HG03521 (cell line): ENCODE measurements at regions not wholly inside any gene's neighbourhood (a gene's known extent, or its start where the extent isn't known, plus 50 kb on each side); places are given as distances from the start of the nearest gene placed in this dataset.
A peak's percentile ranks its signal among the peaks of the same experiment; 100 is the strongest.

Experiments used
- ATAC-seq: cut with Tn5 transposase; IDR thresholded peaks from one replicate; pipeline ENCODE4 v1.9.1; 2021; ENCODE audit warnings: mild to moderate bottlenecking, moderate library complexity; ENCODE audit not compliant: unreplicated experiment

DNA sequence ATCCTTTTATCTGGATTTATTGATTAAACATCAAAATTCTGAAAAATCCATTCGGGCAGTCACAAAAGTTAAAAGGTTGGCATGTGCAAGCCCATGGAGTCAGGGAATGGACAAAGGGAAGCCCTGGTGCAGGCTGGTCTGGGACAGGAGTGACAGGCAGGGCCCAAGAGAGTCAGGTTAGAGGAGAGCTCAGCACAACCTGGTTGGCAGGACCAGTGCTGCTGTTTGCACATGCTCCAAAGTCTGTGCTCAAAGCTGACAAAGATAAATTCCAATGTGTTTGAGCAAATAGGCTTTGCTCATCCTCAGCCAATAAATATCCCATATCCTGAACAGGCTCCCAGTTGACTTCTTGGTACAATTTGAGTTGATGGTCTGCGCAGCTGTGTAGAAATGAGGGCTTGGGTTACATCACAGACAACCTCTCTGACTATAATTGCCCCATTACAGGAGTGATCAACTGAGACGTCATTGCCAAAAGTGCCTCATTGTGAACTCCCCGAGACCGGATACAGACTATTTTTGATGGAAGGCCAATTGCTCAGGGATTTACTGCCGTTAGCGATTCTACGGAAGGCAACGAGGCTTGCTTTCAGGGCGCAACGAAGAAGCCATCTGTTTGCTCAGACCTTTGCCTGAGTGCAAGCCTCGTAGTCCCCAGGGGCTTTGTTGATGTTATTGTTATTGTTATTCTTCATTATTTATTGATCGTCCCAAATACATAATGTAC lies 1008.1 kb upstream of the TENM3 start:
- ATAC-seq, result no peak

DNA sequence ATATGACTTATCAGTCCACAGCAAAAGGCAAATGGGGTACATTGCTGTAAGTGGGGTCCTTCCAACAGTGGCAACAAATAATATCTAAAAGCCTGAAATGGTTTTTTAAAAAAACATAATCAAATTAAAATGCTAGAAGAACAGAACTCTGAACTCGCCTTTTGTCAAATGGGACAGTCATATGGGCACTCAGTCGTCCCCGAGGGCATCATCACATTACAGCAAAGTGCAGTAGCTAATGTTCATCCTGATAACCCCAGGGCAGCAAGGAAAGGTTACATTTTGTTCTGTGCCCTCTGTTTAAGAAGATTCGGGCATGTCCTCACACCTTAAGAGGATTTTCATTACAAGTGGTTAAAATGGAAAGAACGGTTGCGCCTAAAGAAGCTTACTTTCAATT lies 997.9 kb upstream of the TENM3 start:
- no peak for ATAC-seq

DNA sequence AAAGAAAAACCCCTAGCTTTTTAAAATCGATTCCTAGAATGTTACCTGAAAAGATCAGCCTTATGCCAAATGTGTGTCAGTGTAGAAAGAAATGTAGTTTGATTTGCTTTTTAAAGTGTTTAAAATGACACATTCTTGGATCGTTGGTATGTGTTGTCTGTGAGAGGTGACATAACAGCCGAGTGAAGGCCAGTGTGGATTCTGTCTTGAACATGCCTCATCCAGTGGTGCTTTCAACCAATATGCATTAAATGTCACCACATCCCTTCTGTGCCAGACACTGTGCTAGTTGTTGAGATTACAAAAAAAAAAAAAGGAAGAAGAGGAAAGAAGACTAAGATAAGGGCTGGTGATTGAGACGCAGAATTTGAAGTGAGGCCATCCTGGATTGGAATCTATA lies 994.2 kb upstream of the TENM3 start:
- ATAC-seq, result no peak

DNA sequence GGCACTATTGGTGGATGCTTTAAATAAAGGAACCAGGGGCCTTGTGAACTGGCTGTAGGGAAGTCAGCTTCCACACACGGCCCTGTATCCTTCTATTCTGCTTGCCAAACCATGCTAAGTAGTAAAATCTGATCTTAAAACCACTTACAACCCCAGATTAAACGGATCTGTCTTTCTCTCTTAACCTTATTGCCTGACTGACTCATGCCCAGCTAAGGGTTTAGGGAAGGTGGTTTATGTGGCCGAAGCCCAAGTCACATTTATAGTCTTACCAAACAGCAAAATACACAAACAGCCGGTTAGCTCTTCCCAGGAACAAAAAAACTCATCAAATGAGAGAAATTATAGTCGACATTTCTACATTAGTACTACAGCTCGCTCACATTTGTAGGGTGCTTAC lies 988.4 kb upstream of the TENM3 start:
- ATAC-seq, result no peak

DNA sequence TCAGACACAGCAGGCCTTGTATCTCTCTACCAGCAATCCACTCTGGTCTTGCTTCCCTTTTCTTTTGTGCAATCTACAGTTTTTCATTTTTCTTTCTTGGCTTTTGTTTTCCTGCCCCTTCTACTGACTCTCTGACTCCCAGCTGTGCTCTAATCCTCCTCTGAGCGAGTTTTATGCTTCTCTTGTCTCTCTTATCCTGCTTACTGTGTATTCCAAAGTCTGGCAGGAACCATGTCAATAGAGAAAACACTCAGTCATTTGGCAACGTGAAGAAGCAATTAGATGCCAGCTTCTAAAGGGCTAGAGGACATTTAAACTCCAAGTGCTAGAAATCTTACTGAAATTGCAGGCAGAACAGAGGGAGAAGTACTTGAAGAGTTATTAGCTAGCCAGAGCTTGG lies 984.6 kb upstream of the TENM3 start:
- ATAC-seq, result no peak

DNA sequence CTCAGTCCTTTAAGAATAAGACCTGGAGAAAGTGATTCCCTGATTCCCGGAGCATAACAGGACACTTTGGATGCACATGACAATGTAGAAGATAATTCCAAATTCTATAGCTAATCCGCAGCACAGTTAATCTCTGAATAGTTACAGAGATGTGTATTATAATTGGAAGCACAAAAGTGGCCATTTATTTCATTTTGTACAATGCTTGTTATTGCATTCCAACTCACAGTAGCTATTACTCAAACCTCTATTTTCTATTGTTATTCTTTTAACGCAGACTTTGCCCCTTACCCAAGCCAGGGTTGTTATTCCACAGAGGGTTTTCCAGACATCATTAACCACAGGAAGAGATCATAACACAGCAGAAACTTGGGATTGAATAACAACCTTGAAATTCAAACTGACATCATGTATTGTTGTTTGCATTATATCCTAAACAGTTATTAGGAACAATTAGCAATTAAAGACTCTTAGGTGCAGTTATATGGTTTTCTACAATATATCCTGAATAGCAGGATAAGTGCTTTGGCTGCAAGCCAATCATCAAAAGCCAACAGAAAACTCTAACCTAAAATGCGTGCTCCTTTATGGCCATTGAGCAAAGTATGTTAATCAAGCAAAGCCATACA lies 984.0 kb upstream of the TENM3 start:
- no peak for ATAC-seq

DNA sequence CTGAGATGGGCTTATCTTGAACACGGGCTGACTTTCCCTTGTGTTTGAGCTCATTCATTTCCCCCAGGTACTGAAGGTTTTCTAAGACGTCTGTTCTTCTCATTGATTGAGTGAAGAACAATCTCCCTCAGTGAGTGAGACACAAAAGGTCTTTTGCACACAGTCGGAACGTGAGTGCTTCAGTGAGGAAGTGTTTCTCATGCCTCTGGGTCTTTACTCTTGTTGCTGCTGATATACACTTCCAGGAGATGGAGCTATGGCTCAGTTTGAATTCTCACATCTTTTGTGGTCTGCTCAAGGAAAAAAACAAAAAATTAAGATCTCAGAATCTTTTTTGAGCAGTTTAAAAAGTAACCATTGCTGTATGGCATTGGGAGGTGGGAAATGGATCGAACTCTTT lies 981.9 kb upstream of the TENM3 start:
- no peak for ATAC-seq

DNA sequence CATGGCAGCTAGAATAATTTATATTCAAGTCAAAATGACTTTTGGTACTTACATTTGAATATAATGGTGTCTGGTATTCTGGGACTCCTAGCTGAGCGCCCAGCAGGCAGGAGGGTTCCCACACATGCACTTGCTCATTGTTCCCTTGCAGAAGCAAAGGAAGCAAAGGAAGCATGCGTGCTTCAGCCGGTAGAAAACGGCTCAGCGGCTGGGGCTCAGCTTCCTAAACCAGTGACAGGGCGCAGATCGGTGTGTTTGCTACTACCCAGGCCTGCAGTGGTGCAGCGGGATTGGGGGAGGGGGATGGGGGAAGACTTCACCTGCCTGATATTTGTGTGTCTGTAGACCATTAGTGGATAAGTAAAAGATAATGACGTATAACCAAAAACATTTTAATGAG lies 978.3 kb upstream of the TENM3 start:
- no peak for ATAC-seq

DNA sequence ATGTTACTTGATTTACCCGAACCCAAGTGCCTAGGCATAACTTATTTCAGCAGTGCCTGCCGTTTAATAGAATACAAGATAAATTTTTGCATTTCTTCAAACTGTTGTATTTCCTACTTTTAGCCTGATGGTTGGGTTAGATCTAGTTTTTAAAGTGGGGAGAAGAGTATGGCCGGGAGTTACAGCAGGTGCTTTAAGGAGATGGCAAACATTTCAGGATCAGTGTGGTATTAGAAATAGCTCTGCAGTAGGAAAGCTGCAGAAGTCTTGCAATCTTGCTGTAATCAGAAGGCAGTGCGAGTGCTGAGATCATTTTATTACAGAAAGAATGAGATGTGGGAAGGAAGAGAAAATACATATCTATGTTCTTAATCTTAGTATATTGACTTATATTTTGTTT lies 977.8 kb upstream of the TENM3 start:
- ATAC-seq, result no peak

DNA sequence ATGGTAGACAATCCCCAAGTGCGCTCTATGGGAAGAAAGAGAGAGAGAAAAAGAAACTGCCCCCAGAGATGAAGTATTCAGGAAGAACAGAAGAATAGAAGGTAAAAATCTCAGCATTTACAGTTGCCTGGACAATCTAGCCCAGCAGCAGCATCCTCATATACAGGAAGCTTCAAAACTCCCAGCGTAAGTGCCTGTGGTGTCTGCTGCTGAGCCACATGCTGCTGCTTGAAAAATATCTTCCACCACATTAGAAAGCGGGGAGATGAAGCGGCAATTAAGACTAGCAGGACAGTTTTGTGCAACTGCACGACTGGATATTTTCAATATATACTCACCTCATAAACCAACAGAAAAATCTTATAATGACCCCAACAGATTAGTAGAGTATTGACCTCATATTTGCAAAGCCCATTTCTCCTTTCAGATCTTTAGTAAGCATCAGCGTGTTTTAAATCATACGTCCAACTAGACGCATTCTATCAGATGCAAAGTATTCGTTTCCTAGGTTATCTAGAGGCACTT lies 972.0 kb upstream of the TENM3 start:
- no peak for ATAC-seq

DNA sequence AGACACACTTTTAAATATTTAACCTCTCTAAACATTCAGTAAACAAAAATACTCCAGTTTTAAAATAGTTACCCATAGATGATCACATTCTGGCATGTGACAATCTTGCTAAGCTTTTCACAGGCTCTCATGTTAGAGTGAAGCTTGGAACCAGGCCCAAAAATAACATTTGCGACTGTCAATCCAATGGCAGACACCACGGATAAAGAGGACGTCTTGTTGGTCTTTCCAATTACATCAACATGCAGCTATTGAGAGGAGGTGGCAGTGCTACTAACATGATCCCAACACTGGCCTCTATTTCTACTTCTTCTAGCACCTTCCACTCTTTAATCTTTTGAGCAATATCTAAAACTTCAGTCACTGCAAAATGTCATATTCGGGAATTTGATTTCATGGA lies 970.8 kb upstream of the TENM3 start:
- ATAC-seq, result no peak

DNA sequence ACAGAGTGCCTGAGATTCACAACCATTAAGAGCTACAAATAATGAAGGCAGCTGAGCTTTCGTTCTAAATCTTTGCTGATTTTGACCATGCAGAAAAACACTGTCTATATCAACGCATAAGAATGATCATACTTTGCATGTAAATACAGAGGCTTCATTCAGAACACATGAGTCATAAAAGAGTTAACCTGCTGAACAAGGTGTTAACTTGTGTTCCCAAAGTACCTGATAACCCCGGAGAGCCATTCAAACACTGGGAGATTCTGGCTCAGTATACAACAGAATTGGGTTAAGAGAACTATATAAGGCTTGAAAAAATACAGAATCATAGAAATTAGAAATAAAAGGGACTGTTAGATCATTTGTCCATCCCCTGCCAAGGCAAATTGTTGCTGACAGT lies 964.3 kb upstream of the TENM3 start:
- no peak for ATAC-seq

DNA sequence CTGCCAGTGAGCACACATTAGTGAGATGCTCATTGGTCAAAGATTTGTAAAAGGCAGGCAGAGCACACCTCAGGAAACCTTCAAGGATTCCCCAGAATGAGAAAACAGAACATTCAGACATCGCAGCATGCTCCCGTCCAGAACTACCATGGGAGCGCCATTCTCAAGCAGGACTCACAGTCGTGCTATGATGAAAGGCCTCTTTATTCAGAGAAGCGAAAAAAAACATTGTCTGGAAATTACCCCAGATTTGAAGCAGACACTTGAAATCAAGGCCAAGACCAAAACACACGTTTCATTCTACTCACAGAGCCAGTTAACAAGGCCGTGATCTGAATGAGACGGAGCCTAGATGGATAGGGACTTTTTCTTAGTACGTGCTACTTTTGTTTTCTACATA lies 961.8 kb upstream of the TENM3 start:
- ATAC-seq, result no peak

DNA sequence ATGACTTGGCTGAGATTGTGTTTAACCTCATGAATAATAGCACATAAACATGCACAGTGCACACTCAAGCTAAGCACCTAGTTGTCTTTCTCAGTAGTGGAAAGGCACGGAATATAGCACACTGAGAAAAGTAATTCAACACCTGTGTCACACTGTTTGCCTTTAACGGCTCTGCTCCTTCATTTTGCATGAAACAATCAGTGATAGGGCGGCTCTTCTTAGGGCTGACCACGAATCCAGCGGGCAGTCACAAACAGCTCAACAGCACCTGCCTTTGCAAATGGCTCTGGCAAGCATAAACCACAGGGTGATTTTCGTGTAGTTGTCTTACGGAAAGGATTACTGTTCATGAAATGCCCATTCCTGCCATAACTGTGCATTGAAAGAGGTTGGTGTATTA lies 954.0 kb upstream of the TENM3 start:
- ATAC-seq, result no peak

DNA sequence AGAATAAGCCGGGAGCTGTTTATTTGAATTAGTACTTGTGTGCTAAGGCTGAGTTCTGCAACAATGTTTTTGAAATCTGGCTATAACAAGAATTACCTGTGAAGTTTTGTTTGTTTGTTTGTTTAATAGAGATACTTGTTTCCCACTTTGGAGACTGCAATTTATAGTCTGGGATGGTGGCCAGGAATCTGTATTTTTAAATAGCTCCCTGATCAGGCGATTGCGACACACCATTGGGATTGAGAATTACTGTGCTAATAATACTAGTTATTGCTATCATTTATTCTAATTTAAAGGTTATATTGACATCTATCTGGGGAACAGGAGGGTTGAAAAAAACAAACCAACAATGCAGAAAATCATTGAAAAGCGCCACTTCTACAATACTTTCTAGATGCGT lies 951.6 kb upstream of the TENM3 start:
- no peak for ATAC-seq

DNA sequence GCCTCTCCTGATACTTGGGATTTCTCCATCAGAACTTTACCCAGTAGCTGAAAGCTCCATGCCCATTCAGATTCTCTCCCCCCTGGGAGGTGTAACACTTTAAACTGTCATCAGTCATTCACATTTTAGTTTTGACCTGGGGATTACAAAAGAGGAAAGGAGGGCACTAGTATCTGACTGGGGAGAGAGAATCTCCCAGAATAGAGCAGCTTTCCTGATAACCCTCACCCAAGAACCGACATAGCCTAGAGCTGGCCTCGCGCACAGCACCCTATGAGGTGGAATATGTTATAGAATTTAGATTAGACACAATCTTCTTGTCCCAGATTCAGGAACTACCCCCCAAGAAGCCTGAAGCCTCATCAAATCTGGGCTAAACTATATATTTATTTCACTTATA lies 950.2 kb upstream of the TENM3 start:
- no peak for ATAC-seq

DNA sequence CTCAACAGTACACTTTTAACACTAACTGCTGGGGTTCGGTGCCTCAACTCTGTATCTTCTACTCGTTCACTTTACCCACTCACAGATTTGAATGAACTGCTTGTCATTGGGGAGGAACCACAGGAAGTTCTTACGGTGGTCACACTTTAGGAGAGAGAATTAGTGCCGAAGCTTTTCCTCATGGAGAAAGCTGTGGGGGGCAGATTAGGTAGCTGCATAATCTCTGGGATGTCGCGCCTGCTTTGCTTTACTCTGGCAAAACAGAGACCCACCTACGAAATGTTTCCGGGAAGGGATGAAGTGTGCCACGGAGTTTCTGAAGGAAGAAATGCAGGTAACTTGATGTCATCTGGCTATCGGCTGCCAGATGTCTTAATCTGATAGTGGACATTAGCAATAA lies 949.7 kb upstream of the TENM3 start:
- ATAC-seq, result no peak

DNA sequence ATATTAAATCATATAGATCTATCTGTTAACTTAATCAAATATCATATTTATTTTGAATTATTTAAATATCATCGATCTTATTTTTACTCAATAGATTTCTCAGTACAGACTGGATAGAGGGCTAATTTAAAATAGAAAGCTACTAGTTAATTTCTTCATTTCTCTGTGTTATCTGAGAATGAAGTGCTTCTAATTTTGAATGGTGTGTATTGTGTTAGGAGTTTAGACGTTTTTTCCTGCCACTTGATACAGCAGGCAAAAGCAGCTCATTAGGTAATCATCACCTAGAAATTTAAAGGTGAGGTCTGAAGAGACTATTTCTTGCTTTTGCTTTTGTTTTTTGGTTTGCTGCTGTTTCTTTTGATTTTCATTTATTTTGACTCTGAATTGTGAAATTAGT lies 948.8 kb upstream of the TENM3 start:
- ATAC-seq, result no peak

DNA sequence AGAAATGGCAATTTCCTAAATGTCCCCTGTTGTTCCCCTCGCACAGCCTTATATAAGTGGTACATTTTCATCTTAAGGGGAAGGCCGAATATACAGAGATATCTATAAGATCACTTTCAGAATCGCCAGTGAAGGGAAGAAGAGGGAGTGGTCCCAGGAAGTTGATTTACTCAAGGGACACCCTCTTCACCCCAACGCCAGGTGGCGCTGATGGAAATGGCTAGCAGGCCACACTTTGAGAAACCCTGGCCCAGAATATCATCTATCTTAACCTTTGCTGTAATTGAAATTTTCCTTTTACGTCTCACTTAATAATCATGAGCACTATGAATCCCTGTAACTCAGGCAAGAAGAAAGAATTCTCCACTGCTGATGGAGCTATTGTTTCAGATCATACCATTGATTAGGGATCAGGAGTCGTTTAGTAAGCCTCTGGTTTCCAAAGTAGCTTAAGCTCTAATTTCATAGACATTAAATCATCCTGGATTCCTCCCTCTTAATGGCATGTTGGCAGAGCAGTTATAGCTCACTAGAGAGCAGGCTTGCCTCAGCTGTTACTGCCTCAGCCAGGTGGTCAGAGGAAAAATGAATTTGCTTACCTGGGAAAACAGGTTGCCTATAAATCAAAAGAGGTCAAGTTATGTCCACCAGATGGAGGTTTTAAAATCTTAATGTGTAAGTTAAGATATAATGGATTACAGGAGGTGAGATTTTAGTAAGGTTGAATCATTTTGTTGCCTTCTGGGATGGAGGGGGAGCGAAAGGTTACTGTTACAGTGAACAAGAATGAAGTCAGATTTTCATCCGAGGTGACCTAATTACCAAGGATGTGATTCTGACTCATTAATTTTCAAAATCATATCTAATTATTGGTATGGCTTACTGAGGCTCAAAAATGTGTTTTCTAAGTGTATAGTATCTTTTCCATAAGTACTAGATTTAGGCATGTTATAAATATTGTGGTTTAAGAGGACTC lies 941.2 kb upstream of the TENM3 start:
- ATAC-seq, result peak; percentile 80

DNA sequence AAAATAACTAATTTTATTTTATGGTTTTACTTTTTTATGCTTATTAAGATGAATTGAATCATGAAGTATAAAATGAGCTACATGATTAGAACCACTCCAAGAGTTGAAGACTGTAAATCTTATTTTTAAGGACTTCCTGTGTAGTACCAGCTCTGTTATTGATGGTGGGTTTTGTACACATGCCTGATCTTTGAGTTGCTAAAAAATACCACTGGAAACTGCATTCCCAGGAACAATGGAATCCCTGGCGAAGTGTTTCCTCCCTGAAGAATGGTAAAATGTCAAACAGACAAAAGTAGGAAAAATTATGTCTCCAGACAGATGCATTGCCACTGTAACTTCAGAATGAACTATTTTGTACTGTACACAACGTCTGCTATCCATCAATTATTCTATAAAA lies 935.4 kb upstream of the TENM3 start:
- ATAC-seq, result no peak

DNA sequence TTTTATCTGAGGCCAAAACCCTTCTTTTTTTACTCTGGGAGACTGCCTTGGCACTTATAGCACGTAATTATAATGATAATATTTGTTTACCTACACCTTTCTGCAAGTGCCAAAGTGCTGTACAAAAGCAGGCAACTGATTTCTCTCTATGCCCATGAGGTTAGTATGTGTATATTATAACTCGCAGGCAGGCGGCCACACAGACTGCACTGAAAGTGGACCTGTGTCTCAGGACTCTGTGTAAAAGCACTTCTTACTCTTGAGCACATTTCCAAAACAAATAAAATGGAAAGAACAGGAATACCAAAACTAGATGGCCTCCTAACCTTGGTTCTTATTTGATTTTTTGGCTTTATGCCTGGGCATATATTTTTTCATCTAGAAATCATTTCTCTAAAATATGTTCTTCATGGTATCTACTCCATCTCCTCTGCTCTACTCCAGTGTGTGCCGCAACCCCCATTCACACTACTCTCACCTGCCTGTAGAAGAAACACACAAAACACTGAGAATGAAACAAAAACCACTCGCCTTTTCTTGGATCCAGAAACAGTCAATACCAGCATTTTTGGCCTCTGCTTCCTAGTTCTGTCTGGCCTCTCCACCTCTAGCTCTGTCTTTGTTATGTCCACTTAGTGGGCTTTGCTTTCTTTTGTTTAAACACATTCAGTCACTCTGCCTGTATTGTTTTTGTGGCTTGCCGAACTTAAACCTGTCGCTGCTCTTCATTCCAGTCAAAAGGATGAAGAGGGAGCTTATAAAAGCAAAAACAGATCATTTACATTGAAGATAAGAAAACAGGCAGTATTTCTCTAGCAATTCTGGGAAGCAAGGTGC lies 934.5 kb upstream of the TENM3 start:
- ATAC-seq, result no peak
